ENCODE measurements at regions not wholly inside any gene's neighbourhood (a gene's known extent, or its start where the extent isn't known, plus 50 kb on each side); places are given as distances from the start of the nearest gene placed in this dataset.

DNA sequence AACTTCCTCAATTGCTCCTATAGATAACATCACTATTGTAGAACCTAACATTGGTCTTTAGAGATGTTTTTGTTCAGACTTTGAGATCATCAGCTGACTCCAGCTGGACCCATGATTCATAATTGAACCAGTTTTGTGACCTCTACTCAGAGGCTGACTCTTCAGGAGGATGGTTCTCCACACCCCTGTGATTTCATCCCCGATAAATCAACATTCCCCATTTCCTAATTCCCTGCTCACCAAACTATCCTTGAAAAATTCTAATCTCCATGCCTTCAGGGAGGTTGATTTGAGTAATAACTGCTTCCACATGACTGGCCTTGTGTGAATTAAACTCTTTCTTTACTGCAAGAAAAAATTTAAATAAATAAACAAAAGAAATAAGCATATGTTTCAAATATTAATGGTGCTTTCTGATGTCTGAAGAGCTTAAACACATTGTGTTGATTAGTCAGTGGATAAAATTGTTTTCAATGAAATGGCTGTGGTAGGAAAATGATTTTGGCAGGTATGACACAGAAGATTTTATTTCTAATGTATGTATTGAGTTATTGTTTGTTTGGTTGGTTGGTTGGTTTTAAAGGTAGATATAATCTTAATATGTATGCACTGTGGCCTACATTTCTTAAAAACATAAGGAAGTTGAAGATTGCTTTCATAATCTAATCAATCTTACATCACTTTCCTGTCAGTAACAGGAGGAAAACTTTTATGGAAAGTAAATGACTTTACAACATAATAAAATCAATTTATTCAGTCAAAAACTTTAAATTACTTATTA lies 427.9 kb upstream of the CCDC179 start:
- Histone ChIP-seq H3K9me3 (no peaks in the 10 kb centered on the region), H3K36me3 (no peaks in the 10 kb centered on the region), H3K4me3 (no peak overlapping the region), H3K4me1 (no peaks in the 10 kb centered on the region), H3K27me3 (no peaks in the 10 kb centered on the region), H3K27ac (no peak overlapping the region)
- intact Hi-C loops (cut with DNase I), result no loop called here
- TF ChIP-seq POLR2A (IDR thresholded peaks at IDR 0.05), result no peak
- TF ChIP-seq, protein P1, sequence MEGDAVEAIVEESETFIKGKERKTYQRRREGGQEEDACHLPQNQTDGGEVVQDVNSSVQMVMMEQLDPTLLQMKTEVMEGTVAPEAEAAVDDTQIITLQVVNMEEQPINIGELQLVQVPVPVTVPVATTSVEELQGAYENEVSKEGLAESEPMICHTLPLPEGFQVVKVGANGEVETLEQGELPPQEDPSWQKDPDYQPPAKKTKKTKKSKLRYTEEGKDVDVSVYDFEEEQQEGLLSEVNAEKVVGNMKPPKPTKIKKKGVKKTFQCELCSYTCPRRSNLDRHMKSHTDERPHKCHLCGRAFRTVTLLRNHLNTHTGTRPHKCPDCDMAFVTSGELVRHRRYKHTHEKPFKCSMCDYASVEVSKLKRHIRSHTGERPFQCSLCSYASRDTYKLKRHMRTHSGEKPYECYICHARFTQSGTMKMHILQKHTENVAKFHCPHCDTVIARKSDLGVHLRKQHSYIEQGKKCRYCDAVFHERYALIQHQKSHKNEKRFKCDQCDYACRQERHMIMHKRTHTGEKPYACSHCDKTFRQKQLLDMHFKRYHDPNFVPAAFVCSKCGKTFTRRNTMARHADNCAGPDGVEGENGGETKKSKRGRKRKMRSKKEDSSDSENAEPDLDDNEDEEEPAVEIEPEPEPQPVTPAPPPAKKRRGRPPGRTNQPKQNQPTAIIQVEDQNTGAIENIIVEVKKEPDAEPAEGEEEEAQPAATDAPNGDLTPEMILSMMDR (IDR thresholded peaks at IDR 0.05), result no peak
- DNase-seq (no peak), ATAC-seq (no peak)
- WGBS (ENCODE audit: insufficient coverage, low coverage, low lambda C conversion rate, missing lambda C conversion rate), result 63% methylated on average over 1 of the region's 1 CpG

- Histone ChIP-seq H3K36me3 (no peaks in the 10 kb centered on the region), H3K4me3 (no peak overlapping the region), H3K4me1 (no peaks in the 10 kb centered on the region), H3K9me3 (no peaks in the 10 kb centered on the region), H3K27me3 (no peaks in the 10 kb centered on the region), H3K27ac (no peak overlapping the region)
- ATAC-seq, result no peak
- DNase-seq, result no peak
- TF ChIP-seq, protein P1 (IDR thresholded peaks at IDR 0.05), result no peak
- no peak for TF ChIP-seq POLR2A (IDR thresholded peaks at IDR 0.05)
- WGBS (ENCODE audit: insufficient coverage, low coverage, low lambda C conversion rate, missing lambda C conversion rate), result 35% methylated on average over 2 of the region's 2 CpGs
- intact Hi-C loops (cut with DNase I), result no loop called here
Observed at GRCh38 chr11:23295241-23295640, 435.0 kb upstream of the CCDC179 start.

DNA sequence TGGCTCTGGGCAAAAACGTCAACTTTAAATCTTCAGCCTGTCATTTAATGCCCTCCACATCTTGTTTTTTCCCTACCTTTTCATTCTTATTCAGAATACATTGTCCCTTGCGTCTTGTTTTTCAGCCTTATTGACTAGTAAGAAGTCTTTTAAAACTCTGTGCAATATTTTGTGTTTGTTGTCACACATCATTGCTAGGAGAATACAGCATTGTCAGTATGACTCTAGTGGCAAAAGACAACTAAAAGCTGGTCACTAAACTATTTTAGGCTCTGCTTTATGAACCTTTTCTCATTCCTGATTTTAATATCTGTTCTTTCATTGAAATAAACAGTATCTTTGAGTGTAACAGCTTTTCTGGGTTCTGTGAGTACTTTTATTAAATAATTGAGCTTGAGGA lies 447.8 kb upstream of the CCDC179 start:
- TF ChIP-seq POLR2A (IDR thresholded peaks at IDR 0.05), result no peak
- TF ChIP-seq, protein P1 (IDR thresholded peaks at IDR 0.05), result no peak
- DNase-seq, result no peak
- Histone ChIP-seq H3K27me3 (no peaks in the 10 kb centered on the region), H3K4me3 (no peak overlapping the region), H3K27ac (no peak overlapping the region), H3K9me3 (no peaks in the 10 kb centered on the region), H3K4me1 (no peaks in the 10 kb centered on the region), H3K36me3 (no peaks in the 10 kb centered on the region)
- intact Hi-C loops (cut with DNase I), result no loop called here
- ATAC-seq, result no peak
- 40% methylated on average over 2 of the region's 2 CpGs for WGBS (ENCODE audit: insufficient coverage, low coverage, low lambda C conversion rate, missing lambda C conversion rate)

DNA sequence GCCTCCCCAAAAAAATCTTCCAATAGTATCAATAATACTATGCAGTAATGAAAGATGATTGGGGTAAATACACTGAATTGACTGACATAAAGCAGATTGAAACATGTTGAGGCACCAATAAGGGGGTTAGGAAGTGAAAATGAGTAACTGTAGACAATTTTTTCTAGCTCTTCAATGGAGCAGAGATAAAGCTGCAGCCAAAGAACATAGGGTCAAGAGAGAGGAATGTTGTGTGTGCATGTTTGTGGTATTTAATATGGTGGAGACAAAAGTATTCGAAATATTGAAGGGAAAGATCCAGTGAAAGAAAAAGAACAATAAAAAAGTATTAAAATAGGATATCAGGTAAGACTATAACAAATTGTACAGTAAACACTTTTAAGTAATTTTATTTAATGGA lies 450.0 kb upstream of the CCDC179 start:
- DNase-seq, result no peak
- intact Hi-C loops (cut with DNase I), result no loop called here
- H3K4me3 ChIP-seq, result no peak overlapping the region

More for the DNA sequence above, 450.0 kb upstream of the CCDC179 start:
- no peaks in the 10 kb centered on the region for H3K4me1 ChIP-seq
- no peak for TF ChIP-seq POLR2A (IDR thresholded peaks at IDR 0.05)
- TF ChIP-seq, protein P1 (IDR thresholded peaks at IDR 0.05), result no peak
- H3K27me3 ChIP-seq, result no peaks in the 10 kb centered on the region
- no peak overlapping the region for H3K27ac ChIP-seq
- no peaks in the 10 kb centered on the region for H3K9me3 ChIP-seq
- 55% methylated on average over 1 of the region's 1 CpG for WGBS (ENCODE audit: insufficient coverage, low coverage, low lambda C conversion rate, missing lambda C conversion rate)
- ATAC-seq, result no peak
- H3K36me3 ChIP-seq, result no peaks in the 10 kb centered on the region
